ENCODE measurements at regions not wholly inside any gene's neighbourhood (a gene's known extent, or its start where the extent isn't known, plus 50 kb on each side); places are given as distances from the start of the nearest gene placed in this dataset.

DNA sequence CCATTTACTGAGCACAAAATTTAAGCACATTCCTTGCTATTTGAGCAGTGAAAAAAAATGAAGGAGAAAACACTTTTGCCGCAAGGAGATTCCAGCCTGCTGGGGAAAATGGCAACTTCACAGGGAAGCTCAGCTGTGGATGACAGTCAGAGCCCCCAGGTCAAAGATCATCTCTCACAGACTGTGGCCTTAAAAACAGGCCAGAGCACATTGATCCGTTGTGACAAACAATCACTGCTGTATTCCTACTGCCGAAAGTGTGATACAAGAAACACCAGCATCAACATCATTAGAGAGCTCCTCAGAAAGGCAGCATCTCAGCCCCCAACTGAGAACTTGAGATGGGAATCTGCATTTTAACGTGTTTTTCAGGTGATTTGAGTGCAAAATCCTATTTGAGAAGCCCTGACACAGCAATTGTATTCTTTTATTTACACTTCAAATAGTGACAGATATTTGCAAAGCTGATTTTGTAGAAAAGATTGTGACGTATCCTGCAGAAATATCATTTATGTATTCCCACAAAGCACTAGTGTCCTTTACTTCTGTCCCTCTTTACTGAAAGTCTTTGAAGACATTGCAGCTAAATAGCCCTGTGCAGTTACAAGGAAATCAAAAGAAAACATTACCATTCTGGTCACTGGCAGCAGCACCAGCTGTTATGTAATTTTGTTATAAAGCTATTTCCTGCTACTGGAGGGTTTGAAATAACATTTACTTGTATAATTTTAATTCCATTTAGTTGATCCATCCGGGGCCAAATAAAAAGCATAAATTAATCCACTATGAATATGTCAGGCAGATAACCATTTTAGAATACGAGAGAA lies 652.0 kb downstream of the LIG4 start:
- TF ChIP-seq, protein P1, sequence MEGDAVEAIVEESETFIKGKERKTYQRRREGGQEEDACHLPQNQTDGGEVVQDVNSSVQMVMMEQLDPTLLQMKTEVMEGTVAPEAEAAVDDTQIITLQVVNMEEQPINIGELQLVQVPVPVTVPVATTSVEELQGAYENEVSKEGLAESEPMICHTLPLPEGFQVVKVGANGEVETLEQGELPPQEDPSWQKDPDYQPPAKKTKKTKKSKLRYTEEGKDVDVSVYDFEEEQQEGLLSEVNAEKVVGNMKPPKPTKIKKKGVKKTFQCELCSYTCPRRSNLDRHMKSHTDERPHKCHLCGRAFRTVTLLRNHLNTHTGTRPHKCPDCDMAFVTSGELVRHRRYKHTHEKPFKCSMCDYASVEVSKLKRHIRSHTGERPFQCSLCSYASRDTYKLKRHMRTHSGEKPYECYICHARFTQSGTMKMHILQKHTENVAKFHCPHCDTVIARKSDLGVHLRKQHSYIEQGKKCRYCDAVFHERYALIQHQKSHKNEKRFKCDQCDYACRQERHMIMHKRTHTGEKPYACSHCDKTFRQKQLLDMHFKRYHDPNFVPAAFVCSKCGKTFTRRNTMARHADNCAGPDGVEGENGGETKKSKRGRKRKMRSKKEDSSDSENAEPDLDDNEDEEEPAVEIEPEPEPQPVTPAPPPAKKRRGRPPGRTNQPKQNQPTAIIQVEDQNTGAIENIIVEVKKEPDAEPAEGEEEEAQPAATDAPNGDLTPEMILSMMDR (IDR thresholded peaks at IDR 0.05; ENCODE audit: poor library complexity, severe bottlenecking) = no peak
- TF ChIP-seq SMC3 (conservative IDR thresholded peaks at IDR 0.05; ENCODE audit: poor library complexity) (no peak), EZH2 (IDR thresholded peaks at IDR 0.05; ENCODE audit: borderline replicate concordance, insufficient read depth, low read length, poor library complexity, severe bottlenecking) (no peak), POLR2AphosphoS5 (IDR thresholded peaks at IDR 0.05) (peak; percentile 62)

Data from neural cell (in vitro differentiated cells).